ENCODE measurements at regions not wholly inside any gene's neighbourhood (a gene's known extent, or its start where the extent isn't known, plus 50 kb on each side); places are given as distances from the start of the nearest gene placed in this dataset.

GRCh38 chr6:166693880-166694279 lies 66.8 kb upstream of the RPS6KA2 start:
- no peaks in the 10 kb centered on the region for H3K9me3 ChIP-seq
- no peaks in the 10 kb centered on the region for H3K36me3 ChIP-seq (ENCODE audit: insufficient read depth in 1 of 2, low read depth in 1 of 2)
- H3K4me3 ChIP-seq, result no peak overlapping the region
- 84 to 94% (median 89%) methylated on average over 7 of the region's 7 CpGs for WGBS, 3 donors
- no peak for ATAC-seq
- intact Hi-C loops (cut with DNase I), result loop anchor here in 1 of 2 donors (2.0 to 5.0 kb wide), 2 partner anchors 61 to 137 kb away; no protein-coding TSS in a partner anchor
- no peak overlapping the region for H3K27ac ChIP-seq
- peaks cover 0 to 6% (median 0%) of the 10 kb centered on the region in 3 donors for H3K27me3 ChIP-seq (ENCODE audit: insufficient read depth in 3 of 3, low read length in 2 of 3)
- peaks cover 31% of the 10 kb centered on the region for H3K4me1 ChIP-seq
- DNase-seq, result no peak
- TF ChIP-seq CTCF (IDR thresholded peaks at IDR 0.05), result no peak

GRCh38 chr6:166692723-166693302 lies 65.8 kb upstream of the RPS6KA2 start:
- intact Hi-C loops (cut with DNase I), result loop anchor here in 1 of 2 donors (2.0 to 5.0 kb wide), 2 partner anchors 60 to 136 kb away; no protein-coding TSS in a partner anchor
- TF ChIP-seq CTCF (IDR thresholded peaks at IDR 0.05), result no peak
- DNase-seq, result peak in 1 of 2 donors; percentile 72
- H3K9me3 ChIP-seq, result no peaks in the 10 kb centered on the region
- peaks cover 31% of the 10 kb centered on the region for H3K4me1 ChIP-seq
- peak overlapping the region; percentile 98 for H3K27ac ChIP-seq
- peak; percentile 81 to 86 (median 84) for ATAC-seq
- WGBS, 3 donors, result 23 to 50% (median 28%) methylated on average over 12 of the region's 12 CpGs
- peak overlapping the region; percentile 63 for H3K4me3 ChIP-seq
- H3K27me3 ChIP-seq (ENCODE audit: insufficient read depth in 3 of 3, low read length in 2 of 3), result peaks cover 0 to 2% (median 0%) of the 10 kb centered on the region in 3 donors
- no peaks in the 10 kb centered on the region for H3K36me3 ChIP-seq (ENCODE audit: insufficient read depth in 1 of 2, low read depth in 1 of 2)

- 17 to 28% (median 18%) methylated on average over 7 of the region's 7 CpGs for WGBS, 3 donors
- ATAC-seq (peak; percentile 27 to 70 (median 54)), DNase-seq (no peak)
- H3K36me3 ChIP-seq (ENCODE audit: insufficient read depth in 1 of 2, low read depth in 1 of 2), result no peaks in the 10 kb centered on the region
- intact Hi-C loops (cut with DNase I), result loop anchor here in 1 of 2 donors (2.0 to 5.0 kb wide), 2 partner anchors 59 to 134 kb away; no protein-coding TSS in a partner anchor
- peak overlapping the region; percentile 63 for H3K4me3 ChIP-seq
- no peaks in the 10 kb centered on the region for H3K27me3 ChIP-seq (ENCODE audit: insufficient read depth in 3 of 3, low read length in 2 of 3)
- TF ChIP-seq CTCF (IDR thresholded peaks at IDR 0.05), result no peak
- H3K4me1 ChIP-seq, result peaks cover 31% of the 10 kb centered on the region
- no peaks in the 10 kb centered on the region for H3K9me3 ChIP-seq
- H3K27ac ChIP-seq, result peak overlapping the region; percentile 98
Observed at GRCh38 chr6:166691746-166692145, 64.7 kb upstream of the RPS6KA2 start.

GRCh38 chr6:166691199-166691598 lies 64.1 kb upstream of the RPS6KA2 start:
- no peak for TF ChIP-seq CTCF (IDR thresholded peaks at IDR 0.05)
- DNase-seq (peak; percentile 52 to 86), ATAC-seq (peak; percentile 87 to 91 (median 90))
- Histone ChIP-seq H3K4me3 (peak overlapping the region; percentile 63), H3K27ac (peak overlapping the region; percentile 98), H3K9me3 (no peaks in the 10 kb centered on the region), H3K4me1 (peaks cover 31% of the 10 kb centered on the region), H3K36me3 (ENCODE audit: insufficient read depth in 1 of 2, low read depth in 1 of 2) (no peaks in the 10 kb centered on the region), H3K27me3 (ENCODE audit: insufficient read depth in 3 of 3, low read length in 2 of 3) (no peaks in the 10 kb centered on the region)
- WGBS, 3 donors, result 21 to 24% (median 22%) methylated on average over 10 of the region's 10 CpGs
- intact Hi-C loops (cut with DNase I), result loop anchor here in 1 of 2 donors (5.0 kb wide), 1 partner anchor 134 kb away; no protein-coding TSS in a partner anchor

Data from psoas muscle (tissue), 7 donors.